ENCODE measurements at regions not wholly inside any gene's neighbourhood (a gene's known extent, or its start where the extent isn't known, plus 50 kb on each side); places are given as distances from the start of the nearest gene placed in this dataset.

DNA sequence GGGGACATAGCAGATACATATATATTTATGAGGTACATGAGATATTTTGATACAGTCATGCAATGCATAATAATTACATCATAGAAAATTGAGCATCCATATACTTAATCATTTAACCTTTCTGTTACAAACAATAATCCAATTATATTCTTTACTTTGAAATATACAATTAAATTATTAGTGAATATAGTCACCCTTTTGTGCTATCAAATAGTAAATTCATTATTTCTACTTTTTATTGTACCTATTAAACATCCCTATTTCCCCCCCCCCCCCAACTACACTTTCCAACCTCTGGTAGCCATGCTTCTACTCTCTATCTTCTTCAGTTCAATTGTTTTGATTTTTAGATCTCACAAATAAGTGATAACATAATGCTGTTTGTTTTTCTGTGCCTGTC lies 719.1 kb downstream of the ZBBX start:
- H2BK120ac ChIP-seq (ENCODE audit: low read depth, low read length): no peak overlapping the region
- H3K23ac ChIP-seq (ENCODE audit: low read depth, low read length): no peak overlapping the region
- H3K4ac ChIP-seq (ENCODE audit: low read depth, low read length): no peak overlapping the region
- H4K91ac ChIP-seq (ENCODE audit: insufficient read depth, low read depth, low read length): no peak overlapping the region
- H2BK20ac ChIP-seq (ENCODE audit: low read depth, low read length): no peak overlapping the region
- POLR2A ChIA-PET (ENCODE audit: unreplicated experiment): no interaction called here
- no TSS peak for BruUV-seq (replicated peaks)
- H3K4me3 ChIP-seq (ENCODE audit: insufficient read depth, low read depth, low read length): no peak overlapping the region
- H3K79me1 ChIP-seq (ENCODE audit: low read depth in 1 of 2, low read length in 2 of 2): no peaks in the 10 kb centered on the region
- no peak overlapping the region for H3K4me2 ChIP-seq (ENCODE audit: low read depth, low read length)
- CTCF ChIA-PET: no interaction called here
- no peaks in the 10 kb centered on the region for H3K9me1 ChIP-seq (ENCODE audit: insufficient read depth, low read length)
- dilution Hi-C loops (cut with HindIII; ENCODE audit: low sequenced_read_pairs, unreplicated experiment): no loop called here
- no peaks in the 10 kb centered on the region for H3K27me3 ChIP-seq (ENCODE audit: control insufficient read depth, insufficient read depth, low read length)
- H3K14ac ChIP-seq (replicated peaks; ENCODE audit: low read depth, low read length): no peak overlapping the region
- no peak overlapping the region for H2AK5ac ChIP-seq (ENCODE audit: low read depth, low read length)
- no peak overlapping the region for H3K56ac ChIP-seq (ENCODE audit: extremely low read depth, insufficient read depth, low read length)
- H4K20me1 ChIP-seq (ENCODE audit: insufficient read depth, low read length): no peaks in the 10 kb centered on the region
- H2AK9ac ChIP-seq (replicated peaks; ENCODE audit: low read depth, low read length, poor library complexity): no peak overlapping the region
- H3K27ac ChIP-seq (ENCODE audit: insufficient read depth, low read length): no peak overlapping the region
- no peak overlapping the region for H3K18ac ChIP-seq (ENCODE audit: low read depth, low read length)
- no peaks in the 10 kb centered on the region for H3K36me3 ChIP-seq (ENCODE audit: control insufficient read depth, insufficient read depth, low read length)
- in situ Hi-C loops (cut with MboI; ENCODE audit: low sequenced_read_pairs): no loop called here
- no peak overlapping the region for H2AFZ ChIP-seq (replicated peaks; ENCODE audit: low read length, poor library complexity)
- H3K4me1 ChIP-seq (ENCODE audit: control insufficient read depth, insufficient read depth, low read length): no peaks in the 10 kb centered on the region
- no peak for TF ChIP-seq MAZ (IDR thresholded peaks at IDR 0.05; ENCODE audit: borderline replicate concordance, low read depth, low read length)
- TF ChIP-seq NFE2L2 (IDR thresholded peaks at IDR 0.05; ENCODE audit: low read depth, low read length): no peak
- no peak for TF ChIP-seq FOS (IDR thresholded peaks at IDR 0.05; ENCODE audit: low read depth, low read length)
- TF ChIP-seq ELK1 (IDR thresholded peaks at IDR 0.05; ENCODE audit: borderline replicate concordance, low read depth, low read length): no peak
- no peak for TF ChIP-seq POLR2A (IDR thresholded peaks at IDR 0.05; ENCODE audit: low read depth, low read length)
- TF ChIP-seq CEBPB (IDR thresholded peaks at IDR 0.05; ENCODE audit: low read depth, low read length): no peak
- no peak for TF ChIP-seq SMC3 (IDR thresholded peaks at IDR 0.05; ENCODE audit: low read depth, low read length)
- TF ChIP-seq RCOR1 (IDR thresholded peaks at IDR 0.05; ENCODE audit: insufficient replicate concordance, low read length): no peak
- no peak for TF ChIP-seq RAD21 (IDR thresholded peaks at IDR 0.05; ENCODE audit: low read length)
- intact Hi-C loops (cut with micrococcal nuclease): no loop called here
- no peak overlapping the region for H4K5ac ChIP-seq (ENCODE audit: low read depth, low read length)
- no peak overlapping the region for H2BK15ac ChIP-seq (ENCODE audit: low read depth, low read length)
- H3K9ac ChIP-seq (ENCODE audit: low read depth, low read length): no peak overlapping the region
- H3K9me3 ChIP-seq (ENCODE audit: control insufficient read depth, insufficient read depth, low read length): peaks cover 4% of the 10 kb centered on the region
- no peak overlapping the region for H4K8ac ChIP-seq (ENCODE audit: low read depth in 2 of 2, low read length in 2 of 2)
- no peak for ATAC-seq (ENCODE audit: low read depth)
- no peak for DNase-seq
- H2BK5ac ChIP-seq (ENCODE audit: low read depth, low read length, poor library complexity, severe bottlenecking): no peak overlapping the region

All from IMR-90 (cell line).